Spleen (tissue), 11 donors: ENCODE measurements at regions not wholly inside any gene's neighbourhood (a gene's known extent, or its start where the extent isn't known, plus 50 kb on each side); places are given as distances from the start of the nearest gene placed in this dataset.

Source experiments
- DNase-seq: peaks from one replicate; pipeline ENCODE4 v3.0.0-alpha.2; 2020
- H3K27ac ChIP-seq, 8 donors: fragments of 200-600 bp; sonication (generic) in 7 of 8; 1 replicate in 4 of 8; 2 replicates in 4 of 8; pipeline versions ENCODE4 v1.5.0 to v1.8.0; 2016 to 2021; ENCODE audit warnings: inconsistent platforms in 4 of 8, mild to moderate bottlenecking in 4 of 8, moderate library complexity in 1 of 8
- H3K27me3 ChIP-seq, 7 donors: fragments of 200-600 bp; sonication (generic) in 6 of 7; replicated peaks in 1 of 7; 1 replicate in 4 of 7; 2 replicates in 3 of 7; pipeline versions ENCODE4 v1.5.0 to v1.8.0; 2016 to 2021; ENCODE audit warnings: inconsistent platforms in 3 of 7, mild to moderate bottlenecking in 1 of 7
- H3K36me3 ChIP-seq, 6 donors: fragments of 200-600 bp; sonication (generic) in 5 of 6; 1 replicate in 4 of 6; 2 replicates in 2 of 6; pipeline versions ENCODE4 v1.5.0 to v1.8.0; 2016 to 2021; ENCODE audit warnings: inconsistent platforms in 2 of 6
- H3K4me1 ChIP-seq, 6 donors: fragments of 200-600 bp; sonication (generic) in 5 of 6; 1 replicate in 3 of 6; 2 replicates in 3 of 6; pipeline versions ENCODE4 v1.5.0 to v1.8.0; 2016 to 2021; ENCODE audit warnings: inconsistent platforms in 3 of 6
- H3K4me3 ChIP-seq, 8 donors: fragments of 200-600 bp; sonication (generic) in 7 of 8; 1 replicate in 4 of 8; 2 replicates in 4 of 8; pipeline versions ENCODE4 v1.5.0 to v1.8.0; 2016 to 2021; ENCODE audit warnings: inconsistent platforms in 4 of 8, mild to moderate bottlenecking in 4 of 8, moderate library complexity in 2 of 8
- H3K9me3 ChIP-seq, 8 donors: fragments of 200-600 bp; sonication (generic) in 7 of 8; 1 replicate in 4 of 8; 2 replicates in 4 of 8; pipeline versions ENCODE4 v1.5.0 to v1.8.0; 2016 to 2021; ENCODE audit warnings: inconsistent platforms in 4 of 8
- CTCF ChIP-seq, 11 experiments: fragments of 200-600 bp in 7 of 11; fragments of 450-650 bp in 4 of 11; sonication (generic) in 4 of 11; IDR thresholded peaks in 8 of 11; conservative IDR thresholded peaks in 3 of 11; 1 replicate in 7 of 11; 2 replicates in 4 of 11; pipeline versions ENCODE4 v1.4.0 to v1.8.0; 2016 to 2021; ENCODE audit warnings: antibody characterized with exemption in 11 of 11, inconsistent platforms in 4 of 11, mild to moderate bottlenecking in 1 of 11
- POLR2A ChIP-seq, 3 donors: fragments of 450-650 bp; IDR thresholded peaks; one replicate each; pipeline ENCODE4 v1.5.1; 2017; ENCODE audit warnings: antibody characterized with exemption in 3 of 3, mild to moderate bottlenecking in 1 of 3
- POLR2AphosphoS5 ChIP-seq, 3 donors: sonication (generic); formaldehyde crosslinking; IDR thresholded peaks; one replicate each; pipeline ENCODE4 v1.5.1; 2017; ENCODE audit warnings: antibody characterized with exemption in 3 of 3
- WGBS, 5 donors: extraction: QIAGEN DNeasy Blood & Tissue Kit in 3 of 5; methylation state at CpG; one replicate each; pipeline versions ENCODE4 v1.1.5 to v1.1.7; 2013 to 2018; 5-methylcytosine and 5-hydroxymethylcytosine counted together
- intact Hi-C: fragments of 100-400 bp; cut with DNase I; formaldehyde crosslinking; loops from one replicate; pipeline ENCODE4 v1.15.0; 2023; ENCODE audit warnings: low total_unique reads
- donor health status: healthy with polysubstance abuse.
- donor health status: DM: no; HTN: no; CAD: no; lungs with moderate emphysema.
- donor health status: DM: no; HTN: no; CAD: no.
- donor health status: Bipolar disorder and iron deficiency.
- donor health status: healthy.
- donor health status: DM: no; HTN: no; CAD: no.
- donor health status: DM: yes; HTN: yes; CAD: no.

GRCh38 chr13:74084375-74084935 lies 49.7 kb downstream of the KLF12 start:
- TF ChIP-seq CTCF (IDR thresholded peaks at IDR 0.05 in 8 of 11, conservative IDR thresholded peaks at IDR 0.05 in 3 of 11), result no peak
- TF ChIP-seq POLR2A (IDR thresholded peaks at IDR 0.05), result no peak
- no peak for TF ChIP-seq POLR2AphosphoS5 (IDR thresholded peaks at IDR 0.05)
- Histone ChIP-seq H3K4me3 (no peak overlapping the region), H3K9me3 (no peaks in the 10 kb centered on the region), H3K36me3 (no peaks in the 10 kb centered on the region), H3K27ac (no peak overlapping the region), H3K4me1 (peaks cover 0 to 42% (median 10%) of the 10 kb centered on the region in 6 donors), H3K27me3 (no peaks in the 10 kb centered on the region)
- no peak for DNase-seq
- intact Hi-C loops, result no loop called here
- 83 to 94% (median 84%) methylated on average over 4 of the region's 4 CpGs for WGBS, 5 donors

- no peak for DNase-seq
- Histone ChIP-seq H3K9me3 (no peaks in the 10 kb centered on the region), H3K4me3 (no peak overlapping the region), H3K4me1 (peaks cover 0 to 26% (median 6%) of the 10 kb centered on the region in 6 donors), H3K36me3 (no peaks in the 10 kb centered on the region), H3K27me3 (no peaks in the 10 kb centered on the region), H3K27ac (no peak overlapping the region)
- TF ChIP-seq POLR2AphosphoS5 (IDR thresholded peaks at IDR 0.05) (no peak), CTCF (IDR thresholded peaks at IDR 0.05 in 8 of 11, conservative IDR thresholded peaks at IDR 0.05 in 3 of 11) (no peak), POLR2A (IDR thresholded peaks at IDR 0.05) (no peak)
- WGBS, 5 donors, result 82 to 99% (median 90%) methylated on average over 3 of the region's 3 CpGs
- intact Hi-C loops, result no loop called here
Observed at GRCh38 chr13:74082741-74083160, 51.5 kb downstream of the KLF12 start.

GRCh38 chr13:74080762-74081161 lies 53.4 kb downstream of the KLF12 start:
- H3K27ac ChIP-seq, result no peak overlapping the region
- H3K9me3 ChIP-seq, result no peaks in the 10 kb centered on the region
- H3K36me3 ChIP-seq, result no peaks in the 10 kb centered on the region
- H3K27me3 ChIP-seq, result no peaks in the 10 kb centered on the region
- intact Hi-C loops, result no loop called here
- H3K4me1 ChIP-seq, result peaks cover 0 to 30% (median 0%) of the 10 kb centered on the region in 6 donors
- TF ChIP-seq POLR2A (IDR thresholded peaks at IDR 0.05) (no peak), POLR2AphosphoS5 (IDR thresholded peaks at IDR 0.05) (no peak), CTCF (IDR thresholded peaks at IDR 0.05 in 8 of 11, conservative IDR thresholded peaks at IDR 0.05 in 3 of 11) (no peak)
- H3K4me3 ChIP-seq, result no peak overlapping the region
- WGBS, 5 donors, result 83 to 94% (median 86%) methylated on average over 1 of the region's 1 CpG
- no peak for DNase-seq

GRCh38 chr13:74077792-74078191 lies 56.4 kb downstream of the KLF12 start:
- no peak for TF ChIP-seq POLR2A (IDR thresholded peaks at IDR 0.05)
- TF ChIP-seq POLR2AphosphoS5 (IDR thresholded peaks at IDR 0.05), result no peak
- TF ChIP-seq CTCF (IDR thresholded peaks at IDR 0.05 in 8 of 11, conservative IDR thresholded peaks at IDR 0.05 in 3 of 11), result no peak
- Histone ChIP-seq H3K36me3 (no peaks in the 10 kb centered on the region), H3K4me1 (peaks cover 0 to 56% (median 6%) of the 10 kb centered on the region in 6 donors), H3K9me3 (no peaks in the 10 kb centered on the region), H3K4me3 (no peak overlapping the region), H3K27ac (no peak overlapping the region), H3K27me3 (no peaks in the 10 kb centered on the region)
- intact Hi-C loops, result no loop called here
- 75 to 88% (median 82%) methylated on average over 2 of the region's 2 CpGs for WGBS, 5 donors
- DNase-seq, result no peak
